Panc1 (cell line): ENCODE measurements at regions not wholly inside any gene's neighbourhood (a gene's known extent, or its start where the extent isn't known, plus 50 kb on each side); places are given as distances from the start of the nearest gene placed in this dataset.
"Not testable (repeated sequence)": the region's sequence is repeated elsewhere in the genome, so short reads cannot be mapped to it uniquely, and the experiment has no call there.

Source experiments
- CTCF ChIP-seq: fragments of 450-650 bp; IDR thresholded peaks from 2 replicates; pipeline ENCODE4 v1.5.1; 2017; ENCODE audit warnings: mild to moderate bottlenecking
- POLR2AphosphoS5 ChIP-seq: IDR thresholded peaks from 2 replicates; pipeline ENCODE4 v1.6.1; 2012; ENCODE audit warnings: mild to moderate bottlenecking, low read depth, low read length, moderate library complexity

DNA sequence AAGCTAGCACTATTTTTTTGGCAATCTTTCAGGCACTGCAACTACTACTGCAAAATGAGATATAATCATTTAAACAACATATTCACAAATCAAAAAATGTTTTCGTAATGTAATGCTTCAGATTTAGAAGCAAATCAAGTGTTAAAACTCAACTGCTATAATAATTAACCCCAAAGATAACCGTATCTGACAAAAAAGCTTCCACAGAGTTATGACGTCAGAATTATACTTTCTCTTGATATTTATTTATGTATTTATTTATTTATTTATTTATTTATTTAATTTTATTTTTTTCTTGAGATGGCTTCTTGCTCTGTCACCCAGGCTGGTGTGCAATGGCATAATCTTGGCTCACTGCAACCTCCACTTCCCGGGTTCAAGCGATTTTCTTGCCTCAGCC, 341.1 kb upstream of the DEFB115 start:
- not testable (repeated sequence) for TF ChIP-seq CTCF, POLR2AphosphoS5
